ENCODE measurements at regions not wholly inside any gene's neighbourhood (a gene's known extent, or its start where the extent isn't known, plus 50 kb on each side); places are given as distances from the start of the nearest gene placed in this dataset.

- ChIA-PET POLR2A (no interaction called here), CTCF (no interaction called here)
- TF ChIP-seq ELF4 (IDR thresholded peaks at IDR 0.05), result no peak
- no peak for TF ChIP-seq CTBP1 (IDR thresholded peaks at IDR 0.05; ENCODE audit: borderline replicate concordance)
- no peak for TF ChIP-seq FOXA1 (IDR thresholded peaks at IDR 0.05)
- TF ChIP-seq FOXM1 (IDR thresholded peaks at IDR 0.05; ENCODE audit: borderline replicate concordance), result no peak
- TF ChIP-seq ARNT (IDR thresholded peaks at IDR 0.05), result no peak
- no peak for DNase-seq (ENCODE audit: extremely low spot score)
Observed at GRCh38 chr10:42934842-42935241, 142.0 kb upstream of the RET start.

GRCh38 chr10:42935466-42935865 lies 141.4 kb upstream of the RET start:
- TF ChIP-seq ARNT (IDR thresholded peaks at IDR 0.05), result no peak
- no peak for TF ChIP-seq PKNOX1 (IDR thresholded peaks at IDR 0.05)
- TF ChIP-seq SUZ12 (IDR thresholded peaks at IDR 0.05), result no peak
- TF ChIP-seq HDGF (IDR thresholded peaks at IDR 0.05; ENCODE audit: borderline replicate concordance), result no peak
- no peak for TF ChIP-seq BHLHE40 (IDR thresholded peaks at IDR 0.05; ENCODE audit: borderline replicate concordance)
- TF ChIP-seq ZNF384 (IDR thresholded peaks at IDR 0.05), result no peak
- no peak for TF ChIP-seq CTBP1 (IDR thresholded peaks at IDR 0.05; ENCODE audit: borderline replicate concordance)
- TF ChIP-seq LEF1 (IDR thresholded peaks at IDR 0.05; ENCODE audit: borderline replicate concordance), result no peak
- TF ChIP-seq FOXA1 (IDR thresholded peaks at IDR 0.05), result no peak
- TF ChIP-seq TARDBP (IDR thresholded peaks at IDR 0.05), result no peak
- TF ChIP-seq FOXK2 (IDR thresholded peaks at IDR 0.05), result no peak
- TF ChIP-seq NFRKB (IDR thresholded peaks at IDR 0.05), result no peak
- TF ChIP-seq ELF4 (IDR thresholded peaks at IDR 0.05), result no peak
- TF ChIP-seq FOXM1 (IDR thresholded peaks at IDR 0.05; ENCODE audit: borderline replicate concordance), result no peak
- TF ChIP-seq SP1 (IDR thresholded peaks at IDR 0.05), result no peak
- no peak for TF ChIP-seq L3MBTL2 (conservative IDR thresholded peaks at IDR 0.05)
- POLR2A ChIA-PET, result no interaction called here
- CTCF ChIA-PET, result no interaction called here
- DNase-seq (ENCODE audit: extremely low spot score), result no peak

- CTCF ChIA-PET, result no interaction called here
- no peak for TF ChIP-seq LEF1 (IDR thresholded peaks at IDR 0.05; ENCODE audit: borderline replicate concordance)
- TF ChIP-seq PKNOX1 (IDR thresholded peaks at IDR 0.05), result no peak
- TF ChIP-seq ELF4 (IDR thresholded peaks at IDR 0.05), result no peak
- TF ChIP-seq ZNF384 (IDR thresholded peaks at IDR 0.05), result no peak
- TF ChIP-seq SUZ12 (IDR thresholded peaks at IDR 0.05), result no peak
- TF ChIP-seq FOXA1 (IDR thresholded peaks at IDR 0.05), result no peak
- TF ChIP-seq SP1 (IDR thresholded peaks at IDR 0.05), result no peak
- no peak for TF ChIP-seq TARDBP (IDR thresholded peaks at IDR 0.05)
- no peak for TF ChIP-seq NFRKB (IDR thresholded peaks at IDR 0.05)
- no peak for TF ChIP-seq HDGF (IDR thresholded peaks at IDR 0.05; ENCODE audit: borderline replicate concordance)
- TF ChIP-seq ARNT (IDR thresholded peaks at IDR 0.05), result no peak
- no peak for TF ChIP-seq CTBP1 (IDR thresholded peaks at IDR 0.05; ENCODE audit: borderline replicate concordance)
- TF ChIP-seq L3MBTL2 (conservative IDR thresholded peaks at IDR 0.05), result no peak
- TF ChIP-seq FOXK2 (IDR thresholded peaks at IDR 0.05), result no peak
- TF ChIP-seq FOXM1 (IDR thresholded peaks at IDR 0.05; ENCODE audit: borderline replicate concordance), result no peak
- TF ChIP-seq BHLHE40 (IDR thresholded peaks at IDR 0.05; ENCODE audit: borderline replicate concordance), result no peak
- POLR2A ChIA-PET, result no interaction called here
- no peak for DNase-seq (ENCODE audit: extremely low spot score)
Observed at GRCh38 chr10:42936580-42936979, 140.3 kb upstream of the RET start.

- POLR2A ChIA-PET, result no interaction called here
- no peak for DNase-seq (ENCODE audit: extremely low spot score)
- CTCF ChIA-PET, result no interaction called here
- TF ChIP-seq SP1 (IDR thresholded peaks at IDR 0.05), result no peak
- no peak for TF ChIP-seq L3MBTL2 (conservative IDR thresholded peaks at IDR 0.05)
- TF ChIP-seq BHLHE40 (IDR thresholded peaks at IDR 0.05; ENCODE audit: borderline replicate concordance), result no peak
- TF ChIP-seq PKNOX1 (IDR thresholded peaks at IDR 0.05), result no peak
- no peak for TF ChIP-seq ARNT (IDR thresholded peaks at IDR 0.05)
- TF ChIP-seq FOXA1 (IDR thresholded peaks at IDR 0.05), result no peak
- no peak for TF ChIP-seq LEF1 (IDR thresholded peaks at IDR 0.05; ENCODE audit: borderline replicate concordance)
- no peak for TF ChIP-seq ZNF384 (IDR thresholded peaks at IDR 0.05)
- TF ChIP-seq ELF4 (IDR thresholded peaks at IDR 0.05), result no peak
- no peak for TF ChIP-seq HDGF (IDR thresholded peaks at IDR 0.05; ENCODE audit: borderline replicate concordance)
- no peak for TF ChIP-seq SUZ12 (IDR thresholded peaks at IDR 0.05)
- no peak for TF ChIP-seq TARDBP (IDR thresholded peaks at IDR 0.05)
- TF ChIP-seq NFRKB (IDR thresholded peaks at IDR 0.05), result no peak
- no peak for TF ChIP-seq FOXM1 (IDR thresholded peaks at IDR 0.05; ENCODE audit: borderline replicate concordance)
- no peak for TF ChIP-seq CTBP1 (IDR thresholded peaks at IDR 0.05; ENCODE audit: borderline replicate concordance)
- TF ChIP-seq FOXK2 (IDR thresholded peaks at IDR 0.05), result no peak
Observed at GRCh38 chr10:42937048-42937447, 139.8 kb upstream of the RET start.

GRCh38 chr10:42937649-42938180 lies 139.2 kb upstream of the RET start:
- ChIA-PET CTCF (no interaction called here), POLR2A (no interaction called here)
- TF ChIP-seq BHLHE40 (IDR thresholded peaks at IDR 0.05; ENCODE audit: borderline replicate concordance) (no peak), TARDBP (IDR thresholded peaks at IDR 0.05) (no peak), HDGF (IDR thresholded peaks at IDR 0.05; ENCODE audit: borderline replicate concordance) (no peak), SUZ12 (IDR thresholded peaks at IDR 0.05) (no peak), ELF4 (IDR thresholded peaks at IDR 0.05) (no peak), SP1 (IDR thresholded peaks at IDR 0.05) (no peak), NFRKB (IDR thresholded peaks at IDR 0.05) (no peak), L3MBTL2 (conservative IDR thresholded peaks at IDR 0.05) (no peak), ZNF384 (IDR thresholded peaks at IDR 0.05) (no peak), FOXA1 (IDR thresholded peaks at IDR 0.05) (no peak), FOXM1 (IDR thresholded peaks at IDR 0.05; ENCODE audit: borderline replicate concordance) (no peak)

GRCh38 chr10:42938351-42938750 lies 138.5 kb upstream of the RET start:
- no peak for DNase-seq (ENCODE audit: extremely low spot score)
- ChIA-PET POLR2A (no interaction called here), CTCF (no interaction called here)
- TF ChIP-seq SUZ12 (IDR thresholded peaks at IDR 0.05) (no peak), SP1 (IDR thresholded peaks at IDR 0.05) (no peak), NFRKB (IDR thresholded peaks at IDR 0.05) (no peak), PKNOX1 (IDR thresholded peaks at IDR 0.05) (no peak), FOXA1 (IDR thresholded peaks at IDR 0.05) (no peak), CTBP1 (IDR thresholded peaks at IDR 0.05; ENCODE audit: borderline replicate concordance) (no peak), BHLHE40 (IDR thresholded peaks at IDR 0.05; ENCODE audit: borderline replicate concordance) (no peak), ELF4 (IDR thresholded peaks at IDR 0.05) (no peak), FOXK2 (IDR thresholded peaks at IDR 0.05) (no peak), ARNT (IDR thresholded peaks at IDR 0.05) (no peak), ZNF384 (IDR thresholded peaks at IDR 0.05) (no peak), HDGF (IDR thresholded peaks at IDR 0.05; ENCODE audit: borderline replicate concordance) (no peak)

More at GRCh38 chr10:42937649-42938180, 139.2 kb upstream of the RET start:
- no peak for DNase-seq (ENCODE audit: extremely low spot score)

All from HEK293T (cell line).